ENCODE measurements at regions not wholly inside any gene's neighbourhood (a gene's known extent, or its start where the extent isn't known, plus 50 kb on each side); places are given as distances from the start of the nearest gene placed in this dataset.

DNA sequence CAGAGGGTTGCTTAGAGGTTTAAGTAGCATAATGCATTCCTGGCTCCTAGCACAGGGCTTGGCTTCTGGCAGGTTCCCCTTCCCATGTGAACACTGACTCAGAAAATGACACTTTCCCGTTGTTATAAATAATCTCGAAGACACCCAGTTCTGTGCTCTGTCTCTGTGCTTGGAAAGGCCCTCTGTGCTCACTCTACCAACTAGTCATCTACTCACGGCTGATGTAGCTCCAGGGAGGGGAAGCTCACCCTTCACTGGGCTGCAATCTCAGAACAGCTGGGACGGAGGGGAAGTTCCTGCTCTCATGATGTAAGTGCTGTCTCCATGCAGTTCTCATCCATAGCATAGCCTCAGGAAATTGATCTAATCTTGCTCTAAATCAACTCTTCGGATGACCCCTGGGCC, 230.5 kb upstream of the ASIC2 start:
- TF ChIP-seq POLR2A (IDR thresholded peaks at IDR 0.05) = no peak
- TF ChIP-seq, protein P1, sequence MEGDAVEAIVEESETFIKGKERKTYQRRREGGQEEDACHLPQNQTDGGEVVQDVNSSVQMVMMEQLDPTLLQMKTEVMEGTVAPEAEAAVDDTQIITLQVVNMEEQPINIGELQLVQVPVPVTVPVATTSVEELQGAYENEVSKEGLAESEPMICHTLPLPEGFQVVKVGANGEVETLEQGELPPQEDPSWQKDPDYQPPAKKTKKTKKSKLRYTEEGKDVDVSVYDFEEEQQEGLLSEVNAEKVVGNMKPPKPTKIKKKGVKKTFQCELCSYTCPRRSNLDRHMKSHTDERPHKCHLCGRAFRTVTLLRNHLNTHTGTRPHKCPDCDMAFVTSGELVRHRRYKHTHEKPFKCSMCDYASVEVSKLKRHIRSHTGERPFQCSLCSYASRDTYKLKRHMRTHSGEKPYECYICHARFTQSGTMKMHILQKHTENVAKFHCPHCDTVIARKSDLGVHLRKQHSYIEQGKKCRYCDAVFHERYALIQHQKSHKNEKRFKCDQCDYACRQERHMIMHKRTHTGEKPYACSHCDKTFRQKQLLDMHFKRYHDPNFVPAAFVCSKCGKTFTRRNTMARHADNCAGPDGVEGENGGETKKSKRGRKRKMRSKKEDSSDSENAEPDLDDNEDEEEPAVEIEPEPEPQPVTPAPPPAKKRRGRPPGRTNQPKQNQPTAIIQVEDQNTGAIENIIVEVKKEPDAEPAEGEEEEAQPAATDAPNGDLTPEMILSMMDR (IDR thresholded peaks at IDR 0.05) = no peak

All from heart left ventricle (tissue), 13 donors.